Astrocyte of the cerebellum (primary cell): ENCODE measurements at regions not wholly inside any gene's neighbourhood (a gene's known extent, or its start where the extent isn't known, plus 50 kb on each side); places are given as distances from the start of the nearest gene placed in this dataset.

Experiments
- DNase-seq: peaks from one replicate; pipeline ENCODE4 v3.0.0-alpha.2; 2011; ENCODE audit warnings: low read depth
- H3K4me3 ChIP-seq: 2 replicates; pipeline ENCODE4 v1.5.1; 2011; ENCODE audit warnings: mild to moderate bottlenecking, low read depth, low read length, moderate library complexity
- in situ Hi-C: cut with HindIII; loops from 2 replicates; pipeline ENCODE4 v1.10.0; 2017; ENCODE audit warnings: low sequenced_read_pairs
- TF ChIP-seq, protein P1 (sequence below): IDR thresholded peaks from 2 replicates; pipeline ENCODE4 v1.5.1; 2012; ENCODE audit warnings: low read length, low read depth, moderate library complexity, mild to moderate bottlenecking; ENCODE audit errors: missing control alignments

DNA sequence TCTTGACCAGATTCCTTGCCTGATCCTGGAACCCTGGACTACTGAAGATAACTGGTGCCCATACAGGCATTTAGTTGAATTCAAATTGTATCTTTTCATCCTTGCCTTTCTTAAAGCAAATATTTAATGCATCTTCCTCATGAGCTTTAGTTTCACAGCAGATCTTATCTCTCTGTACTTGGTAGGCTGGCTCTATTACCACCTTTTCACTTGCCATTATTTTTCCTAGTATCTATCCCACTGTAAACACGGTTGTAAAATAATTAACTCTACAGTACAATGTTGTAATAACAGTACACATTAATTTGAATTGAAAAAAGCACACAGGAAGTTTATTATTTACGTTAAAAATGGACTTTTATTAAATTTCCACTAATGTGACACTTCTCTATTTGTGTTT lies 1286.9 kb downstream of the GRIK2 start:
- TF ChIP-seq, protein P1, sequence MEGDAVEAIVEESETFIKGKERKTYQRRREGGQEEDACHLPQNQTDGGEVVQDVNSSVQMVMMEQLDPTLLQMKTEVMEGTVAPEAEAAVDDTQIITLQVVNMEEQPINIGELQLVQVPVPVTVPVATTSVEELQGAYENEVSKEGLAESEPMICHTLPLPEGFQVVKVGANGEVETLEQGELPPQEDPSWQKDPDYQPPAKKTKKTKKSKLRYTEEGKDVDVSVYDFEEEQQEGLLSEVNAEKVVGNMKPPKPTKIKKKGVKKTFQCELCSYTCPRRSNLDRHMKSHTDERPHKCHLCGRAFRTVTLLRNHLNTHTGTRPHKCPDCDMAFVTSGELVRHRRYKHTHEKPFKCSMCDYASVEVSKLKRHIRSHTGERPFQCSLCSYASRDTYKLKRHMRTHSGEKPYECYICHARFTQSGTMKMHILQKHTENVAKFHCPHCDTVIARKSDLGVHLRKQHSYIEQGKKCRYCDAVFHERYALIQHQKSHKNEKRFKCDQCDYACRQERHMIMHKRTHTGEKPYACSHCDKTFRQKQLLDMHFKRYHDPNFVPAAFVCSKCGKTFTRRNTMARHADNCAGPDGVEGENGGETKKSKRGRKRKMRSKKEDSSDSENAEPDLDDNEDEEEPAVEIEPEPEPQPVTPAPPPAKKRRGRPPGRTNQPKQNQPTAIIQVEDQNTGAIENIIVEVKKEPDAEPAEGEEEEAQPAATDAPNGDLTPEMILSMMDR: no peak
- no peak overlapping the region for H3K4me3 ChIP-seq
- no peak for DNase-seq
- in situ Hi-C loops: no loop called here

DNA sequence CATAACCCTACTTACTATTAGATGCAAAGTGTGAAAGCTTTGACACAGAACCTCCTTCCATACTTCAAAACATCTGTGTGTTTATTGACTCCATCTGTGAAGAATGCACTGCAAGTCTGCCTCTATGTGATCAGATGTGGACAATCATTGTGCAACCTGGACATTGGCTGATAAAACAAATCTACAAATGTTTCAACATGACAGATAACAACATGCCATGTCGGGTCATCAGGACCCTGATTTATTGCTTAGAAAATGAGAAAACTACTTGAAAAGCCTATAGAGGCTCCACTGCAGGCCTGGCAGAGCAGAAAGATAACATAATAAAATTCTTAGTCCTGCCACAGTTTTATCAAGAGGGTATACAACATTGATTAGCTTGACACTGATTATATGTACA lies 1286.4 kb downstream of the GRIK2 start:
- DNase-seq: no peak
- in situ Hi-C loops: no loop called here
- no peak overlapping the region for H3K4me3 ChIP-seq
- TF ChIP-seq, protein P1: no peak

DNA sequence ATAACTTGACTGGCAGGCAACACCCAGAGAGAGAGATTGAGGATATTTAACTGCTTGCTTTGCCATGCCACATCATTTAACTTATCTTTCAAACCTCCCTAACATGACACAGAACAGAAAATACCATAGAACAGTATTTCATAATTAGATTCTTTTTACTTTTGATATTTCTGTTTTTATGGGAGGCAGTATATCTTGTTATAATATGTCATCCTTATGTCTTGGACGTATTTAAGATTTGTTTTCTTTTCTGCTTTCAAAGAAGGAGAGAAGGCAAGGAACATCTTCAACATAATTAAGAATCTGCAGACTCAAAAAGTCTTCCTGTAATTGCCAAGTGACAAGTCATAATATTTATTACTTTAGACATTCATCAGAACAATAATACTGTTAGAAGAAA lies 1283.7 kb downstream of the GRIK2 start:
- no peak overlapping the region for H3K4me3 ChIP-seq
- DNase-seq: no peak
- in situ Hi-C loops: no loop called here
- TF ChIP-seq, protein P1: no peak

DNA sequence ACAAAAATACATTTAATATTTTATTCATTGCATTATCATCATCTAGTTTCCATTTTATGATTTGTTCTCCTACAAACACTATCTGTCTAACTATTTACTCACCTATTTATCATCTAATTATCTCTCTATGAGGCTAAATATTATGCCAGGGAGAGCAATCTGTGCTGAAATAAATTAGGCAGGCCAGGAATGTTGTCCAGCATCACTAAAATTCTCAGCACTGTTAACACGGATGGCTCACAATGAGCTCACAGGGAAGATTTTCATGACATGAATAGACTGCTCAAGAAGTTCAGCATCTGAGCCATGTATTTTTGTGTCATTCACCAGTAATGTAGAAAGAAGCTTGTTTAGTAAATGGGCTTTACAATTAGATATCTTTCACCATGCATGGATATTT lies 1277.2 kb downstream of the GRIK2 start:
- TF ChIP-seq, protein P1: no peak
- no peak for DNase-seq
- no peak overlapping the region for H3K4me3 ChIP-seq
- in situ Hi-C loops: no loop called here

DNA sequence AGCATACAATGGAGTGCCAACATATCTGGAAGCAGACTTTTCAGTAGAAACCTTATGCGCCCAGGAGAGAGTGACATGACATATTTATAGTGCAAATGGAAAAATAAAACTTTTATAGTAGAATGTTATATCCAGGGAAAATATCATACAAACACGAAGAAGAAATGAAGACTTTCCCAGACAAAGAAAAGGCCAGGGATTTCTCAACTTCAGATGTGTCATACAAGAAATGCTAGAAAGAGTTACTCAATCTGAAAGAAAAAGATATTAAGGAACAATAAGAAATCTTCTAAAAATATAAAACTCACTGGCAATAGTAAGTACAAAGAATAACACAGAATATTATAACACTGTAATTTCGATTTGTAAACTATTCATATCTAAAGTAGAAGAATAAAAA lies 1269.3 kb downstream of the GRIK2 start:
- in situ Hi-C loops: no loop called here
- TF ChIP-seq, protein P1: no peak
- DNase-seq: no peak

DNA sequence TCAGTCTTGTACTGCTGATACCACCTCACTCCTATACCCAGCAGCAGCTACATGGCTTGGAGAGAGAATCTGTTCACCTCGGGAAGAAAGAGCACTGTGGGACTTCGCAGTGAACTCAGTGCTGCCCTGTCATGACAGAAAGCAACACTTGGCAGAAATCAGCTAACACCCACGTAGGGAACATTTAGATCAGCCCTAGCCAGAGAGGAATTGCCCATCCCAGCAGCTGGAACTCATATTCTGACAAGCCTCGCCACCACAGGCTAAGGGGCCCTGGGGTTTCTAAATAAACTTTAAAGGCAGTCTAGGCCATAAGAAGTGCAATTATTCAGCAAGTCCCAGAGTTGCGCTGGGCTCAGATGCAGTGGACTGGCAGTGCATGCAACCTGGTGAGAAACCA lies 1266.8 kb downstream of the GRIK2 start:
- TF ChIP-seq, protein P1: no peak
- no peak for DNase-seq
- in situ Hi-C loops: no loop called here
- H3K4me3 ChIP-seq: no peak overlapping the region

More for the DNA sequence above, 1269.3 kb downstream of the GRIK2 start:
- no peak overlapping the region for H3K4me3 ChIP-seq

DNA sequence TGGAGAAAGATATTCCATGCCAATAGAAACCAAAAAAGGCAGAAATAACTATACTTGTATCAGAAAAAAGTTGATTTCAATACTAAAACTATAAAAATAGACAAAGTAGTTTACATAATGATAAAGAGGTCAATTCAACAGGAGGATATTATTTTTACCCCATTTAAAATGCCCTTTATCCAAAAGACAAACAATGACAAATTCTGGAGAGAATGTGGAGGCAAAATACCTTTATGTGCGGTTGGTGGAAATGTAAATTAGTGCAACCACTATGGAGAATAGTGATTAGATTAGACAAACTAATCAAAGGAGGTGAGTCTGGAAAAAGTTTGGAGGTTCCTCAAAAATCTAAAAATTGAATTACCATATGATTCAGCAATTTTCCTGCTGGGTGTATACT lies 1262.3 kb downstream of the GRIK2 start:
- TF ChIP-seq, protein P1: no peak
- in situ Hi-C loops: no loop called here
- no peak overlapping the region for H3K4me3 ChIP-seq
- DNase-seq: no peak
